ENCODE measurements at regions not wholly inside any gene's neighbourhood (a gene's known extent, or its start where the extent isn't known, plus 50 kb on each side); places are given as distances from the start of the nearest gene placed in this dataset.

GRCh38 chrX:30468471-30468870, 109.1 kb downstream of the TASL start:
- TF ChIP-seq, protein P1, sequence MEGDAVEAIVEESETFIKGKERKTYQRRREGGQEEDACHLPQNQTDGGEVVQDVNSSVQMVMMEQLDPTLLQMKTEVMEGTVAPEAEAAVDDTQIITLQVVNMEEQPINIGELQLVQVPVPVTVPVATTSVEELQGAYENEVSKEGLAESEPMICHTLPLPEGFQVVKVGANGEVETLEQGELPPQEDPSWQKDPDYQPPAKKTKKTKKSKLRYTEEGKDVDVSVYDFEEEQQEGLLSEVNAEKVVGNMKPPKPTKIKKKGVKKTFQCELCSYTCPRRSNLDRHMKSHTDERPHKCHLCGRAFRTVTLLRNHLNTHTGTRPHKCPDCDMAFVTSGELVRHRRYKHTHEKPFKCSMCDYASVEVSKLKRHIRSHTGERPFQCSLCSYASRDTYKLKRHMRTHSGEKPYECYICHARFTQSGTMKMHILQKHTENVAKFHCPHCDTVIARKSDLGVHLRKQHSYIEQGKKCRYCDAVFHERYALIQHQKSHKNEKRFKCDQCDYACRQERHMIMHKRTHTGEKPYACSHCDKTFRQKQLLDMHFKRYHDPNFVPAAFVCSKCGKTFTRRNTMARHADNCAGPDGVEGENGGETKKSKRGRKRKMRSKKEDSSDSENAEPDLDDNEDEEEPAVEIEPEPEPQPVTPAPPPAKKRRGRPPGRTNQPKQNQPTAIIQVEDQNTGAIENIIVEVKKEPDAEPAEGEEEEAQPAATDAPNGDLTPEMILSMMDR (IDR thresholded peaks at IDR 0.05; ENCODE audit: low read depth, low read length): no peak
- TF ChIP-seq, protein P2, sequence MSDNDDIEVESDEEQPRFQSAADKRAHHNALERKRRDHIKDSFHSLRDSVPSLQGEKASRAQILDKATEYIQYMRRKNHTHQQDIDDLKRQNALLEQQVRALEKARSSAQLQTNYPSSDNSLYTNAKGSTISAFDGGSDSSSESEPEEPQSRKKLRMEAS (IDR thresholded peaks at IDR 0.05; ENCODE audit: low read depth, low read length): no peak
